ENCODE measurements at regions not wholly inside any gene's neighbourhood (a gene's known extent, or its start where the extent isn't known, plus 50 kb on each side); places are given as distances from the start of the nearest gene placed in this dataset.

GRCh38 chr1:213530611-213531320 is 457.0 kb upstream of the PROX1 start:
- no peak overlapping the region for H3K4me3 ChIP-seq
- no peak overlapping the region for H3K27ac ChIP-seq (replicated peaks in 1 of 4)
- H3K9me3 ChIP-seq, result no peaks in the 10 kb centered on the region
- DNase-seq (ENCODE audit: extremely low spot score), result no peak
- peaks cover 0 to 6% (median 2%) of the 10 kb centered on the region in 4 donors for H3K4me1 ChIP-seq
- WGBS, result 58% methylated on average over 4 of the region's 4 CpGs
- TF ChIP-seq POLR2A (IDR thresholded peaks at IDR 0.05; ENCODE audit: low read depth) (no peak), EP300 (IDR thresholded peaks at IDR 0.05) (no peak)
- H3K27me3 ChIP-seq, result no peaks in the 10 kb centered on the region
- H3K36me3 ChIP-seq, result no peaks in the 10 kb centered on the region
- intact Hi-C loops (cut with DNase I), result no loop called here

DNA sequence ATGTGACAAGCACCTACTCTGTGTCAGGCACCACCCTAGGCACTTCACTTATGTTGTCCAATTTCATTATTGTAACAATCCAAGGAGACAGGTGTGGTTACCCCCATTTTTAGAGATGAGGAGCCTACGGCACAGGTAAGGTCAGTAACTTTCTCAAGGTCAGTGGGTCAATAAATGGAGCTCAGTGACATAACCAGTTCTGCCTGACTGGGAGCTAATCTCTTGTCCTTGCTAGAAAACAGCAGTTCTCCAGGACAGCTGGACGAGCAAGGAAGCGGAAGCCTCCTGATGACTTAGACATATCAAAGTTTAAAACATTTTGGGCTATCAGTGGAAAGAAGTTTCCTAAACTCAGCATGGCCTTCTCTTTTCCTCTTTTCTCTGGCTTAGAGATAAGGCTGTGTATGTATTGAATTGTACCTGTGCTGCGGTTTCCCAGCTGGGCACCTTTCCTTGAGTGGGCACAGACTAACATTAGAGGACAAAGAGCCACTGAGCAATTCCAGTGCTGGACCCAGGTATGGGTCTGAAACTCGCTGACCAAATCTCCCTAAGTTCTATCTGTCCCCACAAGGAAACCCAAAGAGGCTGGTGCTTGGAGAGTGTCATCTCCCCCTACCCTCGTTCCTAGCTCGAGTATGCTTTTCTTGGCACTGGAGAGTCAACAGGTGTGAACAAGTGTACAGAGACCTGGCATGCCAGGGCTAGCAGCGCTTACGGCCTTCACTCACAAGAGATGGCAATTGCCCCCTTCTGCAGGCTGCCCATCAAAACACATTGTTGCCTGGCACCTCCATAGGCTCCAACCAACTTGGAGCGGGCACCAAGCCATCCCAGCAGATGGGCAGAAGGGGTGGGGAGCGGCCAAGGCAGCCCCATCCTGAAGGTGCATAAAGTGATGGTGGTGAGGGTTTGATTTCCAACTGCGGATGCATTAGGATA is 456.1 kb upstream of the PROX1 start:
- intact Hi-C loops (cut with DNase I), result no loop called here

DNA sequence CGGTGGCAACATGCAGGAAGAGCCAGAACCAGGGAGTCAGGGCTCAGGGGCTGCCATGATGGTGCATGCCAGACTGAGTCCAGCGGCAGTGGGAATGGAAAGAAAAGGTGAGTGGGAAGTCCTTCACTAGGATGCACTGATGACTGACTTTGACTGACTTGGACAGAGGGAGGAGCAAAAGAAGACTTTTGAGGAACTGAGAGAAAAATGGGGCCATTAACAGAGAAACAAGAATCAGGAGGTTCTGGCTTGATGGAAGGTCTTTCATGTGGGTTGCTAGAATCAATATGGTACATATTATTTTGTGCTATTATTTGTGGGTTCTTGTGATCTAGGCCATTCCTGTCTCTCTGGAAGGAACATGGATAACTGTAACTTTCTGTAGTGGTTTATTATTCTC is 454.6 kb upstream of the PROX1 start:
- intact Hi-C loops (cut with DNase I), result no loop called here
- 92% methylated on average over 2 of the region's 2 CpGs for WGBS
- H3K36me3 ChIP-seq, result no peaks in the 10 kb centered on the region

More for the DNA sequence above, 456.1 kb upstream of the PROX1 start:
- H3K36me3 ChIP-seq, result no peaks in the 10 kb centered on the region
- DNase-seq (ENCODE audit: extremely low spot score), result no peak
- H3K27me3 ChIP-seq, result no peaks in the 10 kb centered on the region
- no peak overlapping the region for H3K4me3 ChIP-seq
- H3K27ac ChIP-seq (replicated peaks in 1 of 4), result no peak overlapping the region
- no peaks in the 10 kb centered on the region for H3K9me3 ChIP-seq
- 89% methylated on average over 9 of the region's 12 CpGs for WGBS
- H3K4me1 ChIP-seq, result peaks cover 0 to 6% (median 2%) of the 10 kb centered on the region in 4 donors
- TF ChIP-seq POLR2AphosphoS5 (IDR thresholded peaks at IDR 0.05) (no peak), POLR2A (IDR thresholded peaks at IDR 0.05; ENCODE audit: low read depth) (no peak), EP300 (IDR thresholded peaks at IDR 0.05) (no peak)
- TF ChIP-seq, protein P1, sequence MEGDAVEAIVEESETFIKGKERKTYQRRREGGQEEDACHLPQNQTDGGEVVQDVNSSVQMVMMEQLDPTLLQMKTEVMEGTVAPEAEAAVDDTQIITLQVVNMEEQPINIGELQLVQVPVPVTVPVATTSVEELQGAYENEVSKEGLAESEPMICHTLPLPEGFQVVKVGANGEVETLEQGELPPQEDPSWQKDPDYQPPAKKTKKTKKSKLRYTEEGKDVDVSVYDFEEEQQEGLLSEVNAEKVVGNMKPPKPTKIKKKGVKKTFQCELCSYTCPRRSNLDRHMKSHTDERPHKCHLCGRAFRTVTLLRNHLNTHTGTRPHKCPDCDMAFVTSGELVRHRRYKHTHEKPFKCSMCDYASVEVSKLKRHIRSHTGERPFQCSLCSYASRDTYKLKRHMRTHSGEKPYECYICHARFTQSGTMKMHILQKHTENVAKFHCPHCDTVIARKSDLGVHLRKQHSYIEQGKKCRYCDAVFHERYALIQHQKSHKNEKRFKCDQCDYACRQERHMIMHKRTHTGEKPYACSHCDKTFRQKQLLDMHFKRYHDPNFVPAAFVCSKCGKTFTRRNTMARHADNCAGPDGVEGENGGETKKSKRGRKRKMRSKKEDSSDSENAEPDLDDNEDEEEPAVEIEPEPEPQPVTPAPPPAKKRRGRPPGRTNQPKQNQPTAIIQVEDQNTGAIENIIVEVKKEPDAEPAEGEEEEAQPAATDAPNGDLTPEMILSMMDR (IDR thresholded peaks at IDR 0.05), result no peak

DNA sequence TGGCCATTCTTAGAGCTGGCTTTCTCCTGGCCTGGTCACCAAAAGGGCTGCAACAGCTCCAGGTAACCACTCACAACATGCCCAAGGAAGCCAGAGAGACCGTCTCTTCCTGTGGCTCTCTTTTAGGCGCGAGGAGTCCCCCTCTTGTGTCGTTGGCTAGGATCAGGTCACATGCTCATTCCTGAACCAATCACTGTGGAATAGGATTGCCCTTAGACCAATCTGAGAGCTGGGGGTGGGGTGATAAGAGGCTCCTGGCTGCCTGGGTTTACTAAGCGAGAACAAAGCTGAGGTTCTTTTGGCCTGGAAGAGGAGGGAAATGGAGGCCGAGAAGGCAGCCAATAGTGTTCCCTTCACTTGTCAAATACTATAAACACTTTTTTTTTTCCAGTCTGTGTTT is 452.1 kb upstream of the PROX1 start:
- no peaks in the 10 kb centered on the region for H3K27me3 ChIP-seq
- DNase-seq (ENCODE audit: extremely low spot score), result no peak
- peaks cover 0 to 3% (median under 1%) of the 10 kb centered on the region in 4 donors for H3K4me1 ChIP-seq
- H3K27ac ChIP-seq (replicated peaks in 1 of 4), result no peak overlapping the region
- intact Hi-C loops (cut with DNase I), result no loop called here
- H3K9me3 ChIP-seq, result no peaks in the 10 kb centered on the region
- TF ChIP-seq, protein P1 (IDR thresholded peaks at IDR 0.05), result no peak
- no peak for TF ChIP-seq EP300 (IDR thresholded peaks at IDR 0.05)
- no peak for TF ChIP-seq POLR2A (IDR thresholded peaks at IDR 0.05; ENCODE audit: low read depth)
- no peak for TF ChIP-seq POLR2AphosphoS5 (IDR thresholded peaks at IDR 0.05)
- no peak overlapping the region for H3K4me3 ChIP-seq
- 80% methylated on average over 6 of the region's 6 CpGs for WGBS
- H3K36me3 ChIP-seq, result no peaks in the 10 kb centered on the region

More for the DNA sequence above, 454.6 kb upstream of the PROX1 start:
- no peak overlapping the region for H3K27ac ChIP-seq (replicated peaks in 1 of 4)
- peaks cover 0 to 6% (median 2%) of the 10 kb centered on the region in 4 donors for H3K4me1 ChIP-seq
- TF ChIP-seq, protein P1 (IDR thresholded peaks at IDR 0.05), result no peak
- no peak for TF ChIP-seq POLR2AphosphoS5 (IDR thresholded peaks at IDR 0.05)
- TF ChIP-seq EP300 (IDR thresholded peaks at IDR 0.05), result no peak
- TF ChIP-seq POLR2A (IDR thresholded peaks at IDR 0.05; ENCODE audit: low read depth), result no peak
- H3K9me3 ChIP-seq, result no peaks in the 10 kb centered on the region
- no peak overlapping the region for H3K4me3 ChIP-seq
- no peak for DNase-seq (ENCODE audit: extremely low spot score)
- no peaks in the 10 kb centered on the region for H3K27me3 ChIP-seq

DNA sequence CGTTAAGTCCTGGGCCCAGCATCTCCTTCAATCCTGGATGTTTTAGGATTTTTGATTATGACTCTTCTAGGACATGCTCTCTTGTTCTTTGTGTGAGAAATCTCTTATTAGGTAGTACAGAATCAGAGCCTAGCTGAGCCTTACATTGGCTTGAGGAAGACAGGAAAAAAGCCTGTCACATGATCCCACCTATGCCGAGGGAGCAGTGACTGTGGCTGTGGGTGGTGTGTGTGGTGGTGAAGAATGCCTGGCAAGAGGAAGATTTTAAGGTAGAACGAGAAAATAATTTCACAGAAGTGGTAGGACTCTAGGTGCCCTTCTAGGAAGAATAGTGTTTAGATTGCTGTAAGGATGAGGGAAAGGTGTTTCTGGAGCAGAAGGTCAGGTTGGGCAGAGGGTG is 449.5 kb upstream of the PROX1 start:
- Histone ChIP-seq H3K27me3 (no peaks in the 10 kb centered on the region), H3K36me3 (no peaks in the 10 kb centered on the region), H3K4me3 (no peak overlapping the region), H3K27ac (replicated peaks in 1 of 4) (no peak overlapping the region), H3K4me1 (no peaks in the 10 kb centered on the region), H3K9me3 (no peaks in the 10 kb centered on the region)
- no peak for TF ChIP-seq POLR2A (IDR thresholded peaks at IDR 0.05; ENCODE audit: low read depth)
- intact Hi-C loops (cut with DNase I), result no loop called here
- WGBS, result 68% methylated on average over 3 of the region's 3 CpGs
- DNase-seq (ENCODE audit: extremely low spot score), result no peak
